H1 (cell line): ENCODE measurements at regions not wholly inside any gene's neighbourhood (a gene's known extent, or its start where the extent isn't known, plus 50 kb on each side); places are given as distances from the start of the nearest gene placed in this dataset.

ENCODE experiments used
- CTCF ChIA-PET: fragments of 300-600 bp; sonication (Branson Sonifier 250); formaldehyde crosslinking; loops from one replicate; lab custom pipeline; 2021; ENCODE audit not compliant: partially characterized antibody; lab: Charles Lee
- POLR2A ChIA-PET: fragments of 300-600 bp; sonication (Branson Sonifier 250); formaldehyde crosslinking; loops from one replicate; lab custom pipeline; 2021; ENCODE audit warnings: inconsistent platforms; ENCODE audit not compliant: partially characterized antibody; lab: Charles Lee
- DNase-seq, 2 experiments: peaks; one replicate each; pipeline versions ENCODE4 v3.0.0 to v3.0.0-alpha.2; 2010 to 2022; ENCODE audit warnings: low spot score in 2 of 2, low read depth in 1 of 2, mixed read lengths in 1 of 2
- FAIRE-seq: peaks from 2 replicates; lab custom pipeline; 2011; peaks lifted over from hg19 to GRCh38; lab: Jason Lieb, UNC
- H2AFZ ChIP-seq: 2 replicates; pipeline ENCODE4 v1.8.1; 2012; ENCODE audit warnings: low read length, inconsistent platforms
- H2AK5ac ChIP-seq: 2 replicates; pipeline ENCODE4 v1.6.1; 2013; ENCODE audit warnings: low read depth, low read length
- H2BK120ac ChIP-seq: replicated peaks from 2 replicates; pipeline ENCODE3; 2013; ENCODE audit warnings: low read depth, low read length, inconsistent platforms
- H2BK12ac ChIP-seq: 2 replicates; pipeline ENCODE4 v1.6.1; 2013; ENCODE audit warnings: low read depth, low read length
- H2BK15ac ChIP-seq: 2 replicates; pipeline ENCODE4 v1.6.1; 2013; ENCODE audit warnings: low read length
- H2BK20ac ChIP-seq: 2 replicates; pipeline ENCODE4 v1.6.1; 2013; ENCODE audit warnings: low read length
- H2BK5ac ChIP-seq: 2 replicates; pipeline ENCODE4 v1.6.1; 2013; ENCODE audit warnings: low read depth, low read length
- H3K14ac ChIP-seq: 2 replicates; pipeline ENCODE4 v1.6.1; 2013; ENCODE audit warnings: inconsistent platforms; ENCODE audit not compliant: insufficient read length
- H3K18ac ChIP-seq: 2 replicates; pipeline ENCODE4 v1.6.1; 2013; ENCODE audit warnings: low read length; ENCODE audit errors: extremely low read depth
- H3K23ac ChIP-seq: 2 replicates; pipeline ENCODE4 v1.6.1; 2013; ENCODE audit warnings: inconsistent platforms; ENCODE audit not compliant: insufficient read length
- H3K23me2 ChIP-seq: 2 replicates; pipeline ENCODE4 v1.6.1; 2013; ENCODE audit warnings: low read depth, low read length
- H3K27ac ChIP-seq: 2 replicates; pipeline ENCODE4 v1.6.1; 2011; ENCODE audit warnings: low read depth, low read length, inconsistent platforms
- H3K27me3 ChIP-seq, 4 experiments: replicated peaks in 1 of 4; 1 replicate in 1 of 4; 2 replicates in 3 of 4; pipeline versions ENCODE4 v1.6.1 to v1.8.1; 2011 to 2013; ENCODE audit warnings: low read length in 3 of 4, mild to moderate bottlenecking in 3 of 4, inconsistent platforms in 2 of 4, mixed read lengths in 2 of 4, moderate library complexity in 1 of 4; ENCODE audit not compliant: control insufficient read depth in 3 of 4, insufficient read depth in 3 of 4; ENCODE audit errors: extremely low read depth in 1 of 4
- H3K36me3 ChIP-seq, 4 experiments: 2 replicates each; pipeline versions ENCODE4 v1.6.1 to v1.8.1; 2011 to 2013; ENCODE audit warnings: mild to moderate bottlenecking in 4 of 4, low read length in 3 of 4, moderate library complexity in 2 of 4, control low read depth in 1 of 4, inconsistent platforms in 1 of 4; ENCODE audit not compliant: insufficient read depth in 4 of 4, control insufficient read depth in 2 of 4
- H3K4ac ChIP-seq: replicated peaks from 2 replicates; pipeline ENCODE3; 2013; ENCODE audit warnings: low read length, low read depth, mixed read lengths, inconsistent platforms; ENCODE audit not compliant: insufficient read length
- H3K4me1 ChIP-seq, 4 experiments: replicated peaks in 1 of 4; 1 replicate in 1 of 4; 2 replicates in 3 of 4; pipeline versions ENCODE4 v1.6.1 to v1.8.1; 2011 to 2013; ENCODE audit warnings: low read length in 3 of 4, inconsistent platforms in 2 of 4, mixed read lengths in 1 of 4; ENCODE audit not compliant: insufficient read depth in 4 of 4, control insufficient read depth in 3 of 4
- H3K4me2 ChIP-seq, 2 experiments: 2 replicates each; pipeline versions ENCODE4 v1.6.1 to v1.8.1; 2011 to 2013; ENCODE audit warnings: low read depth in 2 of 2, low read length in 2 of 2, control low read depth in 1 of 2, inconsistent platforms in 1 of 2, mild to moderate bottlenecking in 1 of 2; ENCODE audit not compliant: insufficient read depth in 1 of 2
- H3K4me3 ChIP-seq, 4 experiments: fragments of 200-600, 300-600 bp in 1 of 4; sonication (generic), shearing (Covaris generic), sonication (Bioruptor Twin) in 1 of 4; 2 replicates each; pipeline versions ENCODE4 v1.5.1 to v1.8.1; 2011 to 2016; ENCODE audit warnings: low read length in 4 of 4, low read depth in 3 of 4, control low read depth in 2 of 4, inconsistent platforms in 2 of 4, mild to moderate bottlenecking in 2 of 4, mixed read lengths in 1 of 4, moderate library complexity in 1 of 4; ENCODE audit not compliant: insufficient read depth in 2 of 4; ENCODE audit errors: extremely low read depth in 1 of 4
- H3K56ac ChIP-seq: replicated peaks from 2 replicates; pipeline ENCODE3; 2013; ENCODE audit warnings: low read depth, mild to moderate bottlenecking, mixed read lengths, low read length, inconsistent platforms; ENCODE audit not compliant: insufficient read length
- H3K79me1 ChIP-seq: 2 replicates; pipeline ENCODE4 v1.6.1; 2013; ENCODE audit warnings: low read depth, low read length, control low read depth
- H3K79me2 ChIP-seq, 2 experiments: 2 replicates each; pipeline versions ENCODE4 v1.6.1 to v1.8.1; 2012 to 2013; ENCODE audit warnings: low read length in 2 of 2, mild to moderate bottlenecking in 2 of 2, inconsistent platforms in 1 of 2; ENCODE audit not compliant: insufficient read depth in 2 of 2, control insufficient read depth in 1 of 2
- H3K9ac ChIP-seq, 4 experiments: replicated peaks in 1 of 4; 1 replicate in 1 of 4; 2 replicates in 3 of 4; pipeline versions ENCODE4 v1.6.1 to v1.8.1; 2011 to 2013; ENCODE audit warnings: low read depth in 3 of 4, low read length in 3 of 4, control low read depth in 2 of 4, mild to moderate bottlenecking in 2 of 4, moderate library complexity in 2 of 4, inconsistent platforms in 1 of 4; ENCODE audit errors: extremely low read depth in 1 of 4
- H3K9me3 ChIP-seq, 2 experiments: 2 replicates each; pipeline versions ENCODE4 v1.6.1 to v1.8.1; 2012 to 2013; ENCODE audit warnings: mild to moderate bottlenecking in 2 of 2, moderate library complexity in 2 of 2, control low read depth in 1 of 2, inconsistent platforms in 1 of 2, low read depth in 1 of 2, low read length in 1 of 2, mixed read lengths in 1 of 2; ENCODE audit not compliant: insufficient read depth in 2 of 2
- H4K20me1 ChIP-seq, 2 experiments: replicated peaks in 1 of 2; 2 replicates each; pipeline versions ENCODE3 to v1.8.1; 2011 to 2013; ENCODE audit warnings: inconsistent platforms in 2 of 2, low read length in 2 of 2, mild to moderate bottlenecking in 1 of 2; ENCODE audit not compliant: insufficient read depth in 2 of 2, control insufficient read depth in 1 of 2
- H4K5ac ChIP-seq: 2 replicates; pipeline ENCODE4 v1.6.1; 2013; ENCODE audit warnings: low read length, low read depth, mixed read lengths, inconsistent platforms; ENCODE audit not compliant: insufficient read length
- H4K8ac ChIP-seq: 2 replicates; pipeline ENCODE4 v1.8.0; 2013; ENCODE audit warnings: mild to moderate bottlenecking, moderate library complexity, low read length, inconsistent platforms; ENCODE audit not compliant: insufficient read depth; ENCODE audit errors: extremely low read depth
- H4K91ac ChIP-seq: replicated peaks from 2 replicates; pipeline ENCODE3; 2013; ENCODE audit warnings: low read length, mixed read lengths, inconsistent platforms; ENCODE audit not compliant: insufficient read length
- ASH2L ChIP-seq: fragments of 200-600, 300-600 bp; sonication (generic); IDR thresholded peaks from one replicate; pipeline ENCODE4 v1.7.1; 2017; ENCODE audit warnings: low read length
- ATF2 ChIP-seq: IDR thresholded peaks from 2 replicates; pipeline ENCODE4 v1.6.1; 2012; ENCODE audit warnings: low read length, inconsistent platforms
- BACH1 ChIP-seq: IDR thresholded peaks from 2 replicates; pipeline ENCODE4 v1.6.1; 2012; ENCODE audit warnings: low read length, improper control_type of control experiment
- CREB1 ChIP-seq: IDR thresholded peaks from 2 replicates; pipeline ENCODE4 v1.6.1; 2012; ENCODE audit warnings: inconsistent platforms
- FOSL1 ChIP-seq: IDR thresholded peaks from 2 replicates; pipeline ENCODE4 v1.6.1; 2011; ENCODE audit warnings: mild to moderate bottlenecking, low read depth, low read length, moderate library complexity; ENCODE audit not compliant: insufficient read depth
- KDM4A ChIP-seq: IDR thresholded peaks from one replicate; pipeline ENCODE4 v1.7.1; 2012; ENCODE audit warnings: low read depth, mild to moderate bottlenecking, moderate library complexity, low read length, inconsistent platforms; ENCODE audit not compliant: severe bottlenecking
- MAFK ChIP-seq: IDR thresholded peaks from 2 replicates; pipeline ENCODE4 v1.6.1; 2012; ENCODE audit warnings: low read depth, mild to moderate bottlenecking, improper control_type of control experiment, low read length
- PHF8 ChIP-seq: fragments of 200-600 bp; sonication (generic); conservative IDR thresholded peaks from 2 replicates; pipeline ENCODE4 v1.7.1; 2012; ENCODE audit warnings: low read depth, mild to moderate bottlenecking, inconsistent platforms, low read length, moderate library complexity
- SP1 ChIP-seq: IDR thresholded peaks from 2 replicates; pipeline ENCODE4 v1.6.1; 2011; ENCODE audit warnings: low read depth, low read length
- SP2 ChIP-seq: IDR thresholded peaks from 2 replicates; pipeline ENCODE4 v1.6.1; 2012; ENCODE audit warnings: mild to moderate bottlenecking, low read length, inconsistent platforms
- SP4 ChIP-seq: IDR thresholded peaks from 2 replicates; pipeline ENCODE4 v1.6.1; 2012; ENCODE audit warnings: low read length, inconsistent platforms
- TEAD4 ChIP-seq: IDR thresholded peaks from 2 replicates; pipeline ENCODE4 v1.6.1; 2012; ENCODE audit warnings: low read depth, low read length, inconsistent platforms, mixed read lengths
- YY1 ChIP-seq: IDR thresholded peaks from 2 replicates; pipeline ENCODE4 v1.6.1; 2011; ENCODE audit warnings: low read depth, mild to moderate bottlenecking, low read length
- WGBS, 2 experiments: shearing (Covaris generic) in 1 of 2; methylation state at CpG; one replicate each; pipeline versions ENCODE4 v1.1.6 to v1.1.7; 2013 to 2015; ENCODE audit warnings: low lambda C conversion rate in 2 of 2, mixed read lengths in 2 of 2, inconsistent platforms in 1 of 2, low coverage in 1 of 2, missing lambda C conversion rate in 1 of 2; ENCODE audit not compliant: insufficient replicate concordance in 2 of 2, insufficient coverage in 1 of 2, insufficient read length in 1 of 2; ENCODE audit errors: extremely low coverage in 1 of 2, missing lambda C conversion rate in 1 of 2; 5-methylcytosine and 5-hydroxymethylcytosine counted together

GRCh38 chr13:78065141-78065540 lies 146.5 kb upstream of the EDNRB start:
- H2AK5ac ChIP-seq: no peak overlapping the region
- H2BK20ac ChIP-seq: no peak overlapping the region
- H3K4ac ChIP-seq: no peak overlapping the region
- DNase-seq (no peak), FAIRE-seq (no peak)
- ChIA-PET CTCF (interaction anchor here (1.0 kb wide), 1 partner anchor 9 kb away, joined by 3 read pairs; no protein-coding TSS in a partner anchor), POLR2A (no interaction called here)
- no peak overlapping the region for H2BK15ac ChIP-seq
- H4K5ac ChIP-seq: no peak overlapping the region
- no peak overlapping the region for H3K4me3 ChIP-seq
- no peaks in the 10 kb centered on the region for H3K79me2 ChIP-seq
- no peak overlapping the region for H2BK5ac ChIP-seq
- H4K91ac ChIP-seq: no peak overlapping the region
- no peak overlapping the region for H3K56ac ChIP-seq
- 92% methylated on average over 3 of the region's 3 CpGs; no CpG with 5 or more reads in 1 of the 2 experiments for WGBS, 2 experiments
- H2BK120ac ChIP-seq: no peak overlapping the region
- H3K23ac ChIP-seq: no peak overlapping the region
- no peaks in the 10 kb centered on the region for H4K20me1 ChIP-seq
- H3K4me1 ChIP-seq: no peaks in the 10 kb centered on the region
- no peak overlapping the region for H3K27ac ChIP-seq
- no peaks in the 10 kb centered on the region; a peak in 1 of 4 replicates for H3K9me3 ChIP-seq
- H3K79me1 ChIP-seq: no peaks in the 10 kb centered on the region
- no peaks in the 10 kb centered on the region for H3K23me2 ChIP-seq
- no peaks in the 10 kb centered on the region for H3K36me3 ChIP-seq
- H3K4me2 ChIP-seq: no peak overlapping the region
- H3K18ac ChIP-seq: no peak overlapping the region
- no peaks in the 10 kb centered on the region for H3K27me3 ChIP-seq
- H2AFZ ChIP-seq: no peak overlapping the region
- H4K8ac ChIP-seq: no peak overlapping the region
- H2BK12ac ChIP-seq: no peak overlapping the region
- H3K14ac ChIP-seq: no peak overlapping the region
- H3K9ac ChIP-seq: no peak overlapping the region
- no peak for TF ChIP-seq CREB1
- no peak for TF ChIP-seq MAFK
- TF ChIP-seq PHF8: no peak
- no peak for TF ChIP-seq SP1
- no peak for TF ChIP-seq ATF2
- no peak for TF ChIP-seq TEAD4
- TF ChIP-seq FOSL1: no peak
- no peak for TF ChIP-seq ASH2L
- TF ChIP-seq KDM4A: no peak
- TF ChIP-seq BACH1: no peak
- no peak for TF ChIP-seq SP2
- TF ChIP-seq SP4: no peak
- no peak for TF ChIP-seq YY1
